OCI-LY3 (cell line): ENCODE measurements at regions not wholly inside any gene's neighbourhood (a gene's known extent, or its start where the extent isn't known, plus 50 kb on each side); places are given as distances from the start of the nearest gene placed in this dataset.

Source experiments
- H2AFZ ChIP-seq: fragments of 200-600, 300-600 bp; shearing (Covaris generic); 2 replicates; pipeline ENCODE4 v1.6.0; 2014; ENCODE audit warnings: antibody characterized with exemption, low read depth, low read length
- H3K27ac ChIP-seq: fragments of 200-600, 300-600 bp; sonication (generic); 2 replicates; pipeline ENCODE4 v1.5.1; 2014; ENCODE audit warnings: mild to moderate bottlenecking, low read length, moderate library complexity, mixed read lengths
- H3K27me3 ChIP-seq: fragments of 200-600, 300-600 bp; sonication (generic); 2 replicates; pipeline ENCODE4 v1.6.1; 2014; ENCODE audit warnings: low read depth, low read length, mixed read lengths
- H3K36me3 ChIP-seq: fragments of 200-600, 300-600 bp; sonication (generic); replicated peaks from 2 replicates; pipeline ENCODE3; 2014; ENCODE audit warnings: low read depth, low read length, mixed read lengths
- H3K4me1 ChIP-seq: fragments of 300-600, 200-600 bp; sonication (generic); 2 replicates; pipeline ENCODE4 v1.6.1; 2014; ENCODE audit warnings: low read length, mixed read lengths
- H3K4me2 ChIP-seq: fragments of 200-600, 300-600 bp; sonication (generic); 2 replicates; pipeline ENCODE4 v1.6.1; 2014; ENCODE audit warnings: low read length, mixed read lengths
- H3K4me3 ChIP-seq: fragments of 300-600, 200-600 bp; sonication (generic); 2 replicates; pipeline ENCODE4 v1.5.1; 2014; ENCODE audit warnings: antibody characterized with exemption, mild to moderate bottlenecking, low read length, moderate library complexity
- H3K79me2 ChIP-seq: fragments of 300-600, 200-600 bp; shearing (Covaris generic); 2 replicates; pipeline ENCODE4 v1.6.1; 2014; ENCODE audit warnings: mild to moderate bottlenecking, low read length, mixed read lengths
- H3K9ac ChIP-seq: fragments of 300-600, 200-600 bp; shearing (Covaris generic); 2 replicates; pipeline ENCODE4 v1.6.0; 2014; ENCODE audit warnings: mild to moderate bottlenecking, low read length, moderate library complexity
- H3K9me3 ChIP-seq: fragments of 200-600, 300-600 bp; shearing (Covaris generic); 2 replicates; pipeline ENCODE4 v1.6.1; 2014; ENCODE audit warnings: low read length, mixed read lengths; ENCODE audit not compliant: insufficient read depth
- H4K20me1 ChIP-seq: fragments of 200-600, 300-600 bp; sonication (generic); 2 replicates; pipeline ENCODE4 v1.6.1; 2016; ENCODE audit warnings: low read length, mixed read lengths; ENCODE audit not compliant: insufficient read depth
- CTCF ChIP-seq: fragments of 200-600, 300-600 bp; sonication (generic); IDR thresholded peaks from 2 replicates; pipeline ENCODE4 v1.5.1; 2014; ENCODE audit warnings: antibody characterized with exemption, low read length, low read depth
- EZH2phosphoT487 ChIP-seq: fragments of 200-600 bp; shearing (Covaris generic); IDR thresholded peaks from 2 replicates; pipeline ENCODE4 v1.6.1; 2018; ENCODE audit warnings: antibody characterized with exemption, mixed run types, low read depth

DNA sequence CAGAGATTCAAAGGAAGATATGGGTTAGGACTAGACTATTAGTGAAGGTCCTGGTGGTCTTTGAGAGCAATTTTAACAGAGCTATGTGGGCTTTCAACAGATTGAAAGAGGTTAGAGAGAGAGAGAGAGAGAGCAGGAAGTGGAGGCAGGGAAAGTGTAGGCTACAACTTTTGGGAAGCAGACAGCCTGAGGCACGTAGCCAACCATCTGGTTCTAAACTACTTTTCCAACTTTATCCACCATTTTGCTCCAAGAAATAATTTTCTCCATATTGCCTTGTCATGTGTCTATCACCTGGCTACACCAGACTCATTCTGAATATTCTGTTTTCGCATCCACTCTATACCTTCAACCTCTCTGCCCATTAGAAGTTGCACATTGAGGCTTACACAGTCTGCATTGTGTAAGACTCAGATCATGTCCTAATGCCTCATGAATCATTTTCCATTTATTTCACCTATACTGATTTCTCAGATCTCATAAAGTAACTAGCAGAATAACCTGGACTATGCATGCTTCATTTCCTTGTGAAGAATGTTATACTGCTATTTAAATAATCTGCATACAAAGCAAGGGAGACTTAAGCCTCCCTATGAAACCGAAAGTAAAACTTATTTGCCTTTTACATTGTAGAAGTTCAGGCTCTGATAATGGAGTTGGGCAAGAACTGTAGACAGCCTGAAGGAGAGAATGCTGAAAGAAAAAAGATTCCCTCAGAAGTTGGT lies 235.6 kb downstream of the ELAVL2 start:
- Histone ChIP-seq H3K27me3 (no peaks in the 10 kb centered on the region), H2AFZ (no peak overlapping the region)

GRCh38 chr9:23594421-23594820 lies 231.6 kb downstream of the ELAVL2 start:
- H2AFZ ChIP-seq = no peak overlapping the region
- H3K27ac ChIP-seq = no peak overlapping the region
- H3K4me2 ChIP-seq = no peak overlapping the region
- no peaks in the 10 kb centered on the region for H3K27me3 ChIP-seq
- no peaks in the 10 kb centered on the region for H3K79me2 ChIP-seq
- H3K9me3 ChIP-seq = no peaks in the 10 kb centered on the region
- TF ChIP-seq EZH2phosphoT487 = no peak
- TF ChIP-seq CTCF = no peak
- H4K20me1 ChIP-seq = no peaks in the 10 kb centered on the region
- no peak overlapping the region for H3K9ac ChIP-seq
- H3K36me3 ChIP-seq = no peaks in the 10 kb centered on the region
- peaks cover 16% of the 10 kb centered on the region for H3K4me1 ChIP-seq
- H3K4me3 ChIP-seq = no peak overlapping the region

More for the DNA sequence above, 235.6 kb downstream of the ELAVL2 start:
- peak overlapping the region; percentile 33; the same call in 1 of the 2 replicates for H3K4me2 ChIP-seq
- TF ChIP-seq CTCF (no peak), EZH2phosphoT487 (no peak)
- H3K9ac ChIP-seq = no peak overlapping the region
- no peaks in the 10 kb centered on the region for H3K36me3 ChIP-seq
- no peaks in the 10 kb centered on the region for H3K79me2 ChIP-seq
- H4K20me1 ChIP-seq = no peaks in the 10 kb centered on the region
- peaks cover 31% of the 10 kb centered on the region for H3K4me1 ChIP-seq
- no peak overlapping the region for H3K27ac ChIP-seq
- no peaks in the 10 kb centered on the region for H3K9me3 ChIP-seq
- H3K4me3 ChIP-seq = no peak overlapping the region

DNA sequence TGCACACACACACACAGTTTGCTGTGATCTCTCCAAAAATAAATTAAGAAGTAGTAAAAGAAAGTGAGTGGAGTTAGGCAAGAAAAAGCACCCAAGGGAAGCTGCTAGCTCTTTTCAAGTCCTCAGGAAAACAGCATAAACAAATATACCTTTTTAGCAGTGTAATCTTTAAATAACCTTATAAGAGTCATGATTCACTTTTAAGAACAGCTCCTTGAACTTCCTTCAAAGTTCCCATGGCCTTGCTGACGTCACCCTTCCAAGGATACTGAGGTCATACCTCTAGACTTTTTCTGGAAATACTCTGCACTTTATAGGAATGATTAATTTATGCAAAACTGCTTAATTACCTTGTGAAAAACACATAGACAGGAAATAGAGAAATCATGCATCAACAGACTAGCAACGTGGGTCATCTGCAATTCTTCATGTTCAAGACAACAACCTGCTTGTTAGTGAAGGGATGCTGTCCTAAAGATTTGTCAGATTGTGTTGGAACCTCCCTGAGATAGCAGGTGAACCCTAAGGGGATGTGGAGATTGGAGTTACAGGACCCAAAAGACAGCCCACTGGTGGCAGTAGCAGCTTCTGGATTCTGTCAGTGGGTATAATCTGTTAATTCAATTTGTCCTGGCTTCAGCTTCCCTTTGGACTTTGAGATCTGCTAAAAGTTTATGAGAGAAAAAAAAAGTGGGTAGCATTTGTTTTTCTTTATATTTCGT lies 229.0 kb downstream of the ELAVL2 start:
- H4K20me1 ChIP-seq = no peaks in the 10 kb centered on the region
- H3K27me3 ChIP-seq = no peaks in the 10 kb centered on the region
- no peaks in the 10 kb centered on the region for H3K4me1 ChIP-seq
- no peaks in the 10 kb centered on the region for H3K9me3 ChIP-seq
- no peak overlapping the region for H2AFZ ChIP-seq
- H3K4me2 ChIP-seq = no peak overlapping the region
- H3K4me3 ChIP-seq = no peak overlapping the region
- H3K27ac ChIP-seq = no peak overlapping the region
- no peaks in the 10 kb centered on the region for H3K36me3 ChIP-seq
- TF ChIP-seq CTCF (no peak), EZH2phosphoT487 (no peak)
- H3K79me2 ChIP-seq = no peaks in the 10 kb centered on the region
- H3K9ac ChIP-seq = no peak overlapping the region

DNA sequence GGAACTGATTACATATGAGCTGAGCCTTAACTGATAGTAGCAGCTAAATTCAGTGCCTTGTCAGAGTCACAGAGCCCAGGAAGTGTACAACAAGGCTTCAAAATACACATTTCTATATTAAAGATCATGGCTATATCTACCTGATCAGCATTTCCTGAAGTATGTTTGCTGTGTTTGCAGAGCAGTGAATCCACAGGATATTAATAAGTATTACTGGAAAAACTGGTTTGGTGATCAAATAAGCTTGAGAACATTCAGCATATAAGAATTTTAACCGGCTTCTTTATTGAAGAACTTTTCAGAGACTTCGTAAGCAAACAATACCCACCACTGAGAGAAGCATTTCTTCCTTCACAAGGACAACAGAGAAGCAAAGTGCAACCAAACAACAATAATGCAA lies 227.0 kb downstream of the ELAVL2 start:
- TF ChIP-seq CTCF = no peak
- TF ChIP-seq EZH2phosphoT487 = no peak
- Histone ChIP-seq H2AFZ (no peak overlapping the region), H3K79me2 (no peaks in the 10 kb centered on the region), H3K9ac (no peak overlapping the region), H3K27ac (no peak overlapping the region), H3K27me3 (no peaks in the 10 kb centered on the region), H3K4me1 (no peaks in the 10 kb centered on the region), H4K20me1 (no peaks in the 10 kb centered on the region), H3K9me3 (no peaks in the 10 kb centered on the region), H3K4me3 (no peak overlapping the region), H3K36me3 (no peaks in the 10 kb centered on the region), H3K4me2 (no peak overlapping the region)
